ENCODE measurements at regions not wholly inside any gene's neighbourhood (a gene's known extent, or its start where the extent isn't known, plus 50 kb on each side); places are given as distances from the start of the nearest gene placed in this dataset.

DNA sequence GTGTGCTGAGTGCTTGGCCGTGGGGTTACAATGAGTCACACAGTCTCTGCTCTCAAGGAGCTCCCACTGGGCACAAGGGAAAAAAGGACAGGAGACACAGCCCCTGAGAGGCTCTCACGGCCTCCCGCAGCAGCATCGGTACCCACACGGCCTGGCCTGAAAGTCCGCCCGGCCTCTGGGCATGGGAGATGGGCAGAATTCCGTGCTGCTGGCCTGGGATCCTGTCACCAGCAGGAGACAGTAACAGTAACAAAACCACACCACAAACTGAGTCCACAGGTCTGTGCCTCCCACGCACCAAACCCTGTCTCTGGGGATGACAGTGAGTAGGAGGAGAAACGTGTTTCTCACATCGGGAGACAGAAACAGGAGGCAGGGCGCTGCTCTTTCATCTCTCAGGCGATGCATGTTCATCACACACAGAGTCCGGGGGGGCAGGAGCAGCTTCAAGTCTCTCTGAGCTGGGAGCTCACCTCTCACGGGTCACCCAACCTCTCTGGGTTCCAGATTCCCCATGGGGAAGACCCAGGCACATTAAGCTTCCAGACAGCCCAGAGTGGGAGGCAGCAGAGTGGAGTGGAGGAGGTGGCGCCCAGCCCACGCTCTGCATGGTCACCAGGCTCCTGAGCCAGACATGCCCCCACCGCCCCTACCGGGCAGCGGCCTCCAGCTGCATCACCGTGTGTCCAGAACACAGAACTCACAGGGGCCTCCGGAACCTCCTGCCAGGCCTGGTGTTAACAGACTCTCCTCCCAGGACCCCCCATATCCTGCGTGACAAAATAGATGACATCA is 124.7 kb upstream of the VSTM2B start:
- DNase-seq = no peak

DNA sequence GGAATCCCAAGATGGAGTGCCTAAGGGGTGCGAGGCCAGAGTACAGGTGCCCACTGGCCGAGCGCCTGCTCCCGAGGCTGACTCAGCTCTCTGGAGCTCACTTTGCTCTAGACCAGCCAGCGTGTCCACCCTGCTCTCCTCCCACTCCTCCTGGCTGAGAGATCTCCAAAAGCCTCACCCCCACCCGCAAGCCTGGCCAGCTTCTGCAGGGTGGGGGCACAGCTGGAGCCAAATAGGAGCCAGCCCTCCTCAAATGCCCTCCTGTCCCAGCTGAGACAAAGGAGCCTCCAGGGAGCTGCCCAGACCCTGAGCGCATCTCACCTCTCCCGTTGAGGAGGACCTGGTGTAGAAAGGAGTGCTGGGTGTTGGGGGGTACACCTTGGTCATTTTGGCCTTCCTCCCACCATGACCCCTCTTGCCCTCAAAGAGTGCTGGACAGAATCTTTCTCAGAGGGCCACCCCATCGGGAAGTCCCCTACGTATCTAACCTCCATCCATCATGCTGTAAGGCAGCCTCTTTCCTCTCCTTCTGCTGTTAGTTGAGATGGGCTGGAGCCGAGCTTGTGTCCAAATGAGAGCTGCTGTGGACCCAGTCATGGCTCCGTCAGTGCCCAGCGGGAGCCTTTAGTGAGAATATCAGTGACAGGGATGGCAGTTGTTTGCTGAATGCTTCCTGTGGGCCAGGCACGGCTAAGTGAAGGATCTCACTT is 123.9 kb upstream of the VSTM2B start:
- DNase-seq = no peak

DNA sequence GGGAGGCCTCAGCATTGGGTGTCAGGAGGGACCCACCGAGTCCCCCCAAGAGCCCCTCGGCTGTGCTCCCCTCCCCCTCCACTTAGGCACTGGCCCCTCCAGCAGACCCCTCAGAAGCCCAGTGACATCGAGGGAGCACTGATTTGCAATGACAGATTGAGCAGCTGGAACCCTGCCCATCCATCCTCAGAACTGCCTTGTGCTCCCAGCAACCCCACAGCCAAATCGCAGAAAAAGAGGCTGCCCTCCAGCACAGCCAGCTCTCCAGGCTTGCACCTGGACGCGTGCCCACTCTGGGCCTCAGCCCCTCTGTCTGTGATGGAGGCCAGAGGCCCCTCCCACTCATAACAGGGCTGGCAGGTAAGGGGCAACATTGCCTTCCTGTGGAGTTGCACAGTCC is 123.2 kb upstream of the VSTM2B start:
- no peak for DNase-seq

DNA sequence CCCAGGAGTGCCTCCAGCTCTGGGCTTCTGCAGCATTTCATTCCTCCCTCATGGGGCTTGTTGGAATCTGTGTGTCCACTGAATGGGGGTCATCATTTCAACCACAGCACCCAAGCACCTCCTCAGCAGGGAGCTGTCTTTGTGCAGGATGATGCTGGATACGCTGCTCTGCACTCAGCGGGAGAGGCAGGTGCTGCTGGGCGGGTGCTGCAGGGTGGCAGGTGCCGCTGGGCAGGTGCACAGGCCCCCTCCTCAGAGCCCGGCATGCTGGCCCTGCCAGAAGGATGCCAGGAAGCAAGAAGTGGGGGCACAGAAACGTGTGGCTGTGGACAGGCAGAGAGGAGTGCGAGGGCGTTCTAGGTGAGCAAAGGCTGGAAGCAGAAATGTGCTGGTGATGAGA is 121.8 kb upstream of the VSTM2B start:
- peak; percentile 73 for DNase-seq

DNA sequence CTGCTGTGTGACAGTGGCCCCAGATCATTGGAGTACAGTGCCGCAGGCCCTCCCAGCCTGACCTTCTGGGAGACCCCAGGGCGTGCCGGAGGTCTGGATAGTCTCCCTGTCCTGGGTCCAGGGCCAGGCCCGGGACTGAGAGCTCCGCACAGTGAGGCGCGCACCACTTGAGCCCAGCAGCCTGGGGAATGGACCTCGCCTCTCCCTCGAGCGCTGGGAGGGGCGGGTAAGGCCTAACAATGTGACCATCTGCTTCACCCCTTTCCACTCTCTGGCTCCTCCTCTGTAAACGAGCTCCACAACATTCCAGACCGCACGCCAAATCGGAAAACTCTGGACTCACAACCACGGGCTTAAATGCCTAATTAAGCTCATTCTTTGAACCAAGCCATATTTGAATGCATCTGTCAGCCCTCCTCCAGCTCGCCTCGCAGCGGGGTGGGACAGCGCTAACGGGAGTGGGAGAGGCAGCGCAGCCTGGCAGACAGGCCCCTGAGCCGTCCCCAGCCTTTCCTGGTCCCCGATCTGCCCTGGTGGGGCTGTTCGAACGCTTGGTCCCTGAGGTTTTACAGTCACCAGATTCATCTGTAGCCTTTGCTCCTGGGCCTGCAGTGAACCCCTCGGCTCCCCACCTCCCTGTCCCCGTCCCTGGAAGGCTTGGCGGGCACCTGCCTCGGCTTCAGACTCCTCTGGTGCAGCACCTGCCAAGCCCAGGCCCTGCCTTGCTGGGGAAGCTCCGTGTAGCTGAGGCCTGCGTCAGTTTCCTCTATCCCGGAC is 120.7 kb upstream of the VSTM2B start:
- peak; percentile 87 for DNase-seq

DNA sequence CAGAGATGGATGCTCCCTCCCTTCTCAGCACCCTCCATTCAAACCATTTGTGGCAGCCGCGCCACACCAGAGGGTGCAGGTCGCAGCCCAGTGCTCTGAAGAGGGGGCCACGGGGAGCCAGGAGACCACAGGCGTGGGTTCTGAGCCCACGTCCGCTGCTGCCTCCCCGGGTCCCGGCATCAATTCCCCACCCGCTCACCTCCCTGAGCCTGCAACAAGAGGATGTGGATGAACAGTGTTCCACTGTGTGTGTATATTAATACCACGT is 120.1 kb upstream of the VSTM2B start:
- DNase-seq = no peak

DNA sequence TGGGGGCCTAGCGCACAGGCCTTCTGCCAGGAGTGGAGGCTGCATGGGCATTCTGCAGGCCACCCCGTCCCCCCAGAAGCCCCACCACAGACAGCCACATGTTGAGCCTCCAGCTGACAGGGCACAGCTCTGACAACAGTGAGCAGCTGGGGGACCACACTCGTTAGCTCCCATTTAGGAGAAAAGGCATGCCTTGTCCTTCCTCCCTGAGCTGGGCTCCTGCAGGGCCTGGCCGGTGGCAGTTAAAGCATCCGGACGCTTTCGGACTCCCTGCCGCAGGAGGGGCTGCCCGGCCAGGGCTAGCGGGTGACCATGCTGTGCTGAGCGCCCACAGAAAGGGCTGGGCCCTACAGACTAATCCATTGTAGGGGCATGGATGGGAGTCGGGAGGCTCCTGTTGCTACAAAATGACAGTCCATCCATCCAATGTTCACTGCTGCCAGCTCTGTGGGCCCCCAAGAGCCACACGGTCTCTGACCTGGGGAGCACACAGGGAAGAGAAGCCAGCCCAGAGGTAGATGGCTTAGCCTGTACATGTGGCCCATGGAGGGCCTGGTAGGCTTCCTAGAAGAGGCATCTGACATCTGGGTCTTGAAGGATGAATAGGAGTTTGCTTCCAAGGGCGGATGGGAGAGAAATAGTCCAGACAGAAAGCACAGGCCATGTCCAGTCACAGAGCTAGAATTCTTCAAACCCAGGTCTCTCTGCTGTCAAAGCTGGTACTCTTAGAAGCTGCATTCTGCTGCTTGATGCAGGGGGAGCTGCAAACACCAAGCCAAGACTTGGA is 116.5 kb upstream of the VSTM2B start:
- no peak for DNase-seq

DNA sequence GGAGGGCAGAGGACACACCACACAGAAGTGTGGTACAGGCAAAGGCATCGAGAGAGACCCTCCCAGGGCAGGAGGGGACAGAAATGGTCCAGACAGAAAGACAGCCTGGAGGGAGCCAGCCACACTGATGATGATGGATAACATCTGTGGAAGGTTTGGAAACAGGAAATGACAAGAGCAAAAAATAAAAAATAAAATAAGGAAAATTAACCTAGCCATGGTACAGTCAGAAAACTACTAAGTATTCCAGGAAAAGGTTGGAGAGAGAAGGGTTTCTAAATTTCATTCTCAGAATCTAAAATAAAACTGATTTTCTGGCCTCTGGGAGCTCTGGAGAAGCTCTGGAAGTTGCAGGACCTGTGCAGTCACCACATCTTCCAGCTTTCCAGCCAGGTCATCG is 115.2 kb upstream of the VSTM2B start:
- no peak for DNase-seq

DNA sequence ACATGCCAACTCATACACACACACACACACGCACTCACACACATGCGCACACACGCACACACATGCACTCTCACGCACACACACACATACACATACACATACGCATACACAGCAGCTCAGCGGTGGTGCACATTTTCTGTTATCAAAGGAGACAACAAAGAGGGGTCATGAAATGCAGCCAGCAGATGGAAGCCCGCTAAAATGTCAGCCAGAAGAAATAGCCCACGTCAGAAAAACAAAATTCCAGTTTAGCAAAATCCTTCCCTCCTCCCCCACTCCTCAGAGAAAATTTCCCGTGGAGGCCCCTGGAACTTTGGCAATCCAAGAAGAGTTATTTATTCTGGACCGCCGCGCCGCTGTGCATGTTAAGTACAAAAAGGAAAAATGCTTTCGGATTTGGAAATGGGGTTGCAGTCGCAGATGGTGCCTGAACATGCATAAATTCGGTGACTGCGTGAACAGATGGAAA is 114.6 kb upstream of the VSTM2B start:
- DNase-seq = no peak

DNA sequence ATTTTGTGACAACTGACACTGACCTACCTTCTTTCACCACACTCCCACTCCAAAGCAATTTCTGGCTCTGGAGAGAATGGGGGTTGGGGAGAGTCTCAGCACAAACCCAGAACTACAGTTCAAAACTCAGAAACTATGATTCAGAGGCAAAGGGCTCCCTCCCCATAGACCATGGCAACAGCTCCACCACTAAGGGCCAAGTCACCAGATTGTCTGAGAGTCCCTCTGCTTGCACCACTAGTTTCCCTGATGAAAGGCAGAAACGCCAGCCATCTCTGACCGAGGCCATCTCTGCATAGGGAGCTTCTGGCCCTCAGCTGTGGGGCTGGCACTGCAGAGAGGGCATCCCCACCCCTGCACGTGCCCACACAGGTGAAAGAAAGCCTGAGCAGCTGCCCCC is 112.4 kb upstream of the VSTM2B start:
- no peak for DNase-seq

DNA sequence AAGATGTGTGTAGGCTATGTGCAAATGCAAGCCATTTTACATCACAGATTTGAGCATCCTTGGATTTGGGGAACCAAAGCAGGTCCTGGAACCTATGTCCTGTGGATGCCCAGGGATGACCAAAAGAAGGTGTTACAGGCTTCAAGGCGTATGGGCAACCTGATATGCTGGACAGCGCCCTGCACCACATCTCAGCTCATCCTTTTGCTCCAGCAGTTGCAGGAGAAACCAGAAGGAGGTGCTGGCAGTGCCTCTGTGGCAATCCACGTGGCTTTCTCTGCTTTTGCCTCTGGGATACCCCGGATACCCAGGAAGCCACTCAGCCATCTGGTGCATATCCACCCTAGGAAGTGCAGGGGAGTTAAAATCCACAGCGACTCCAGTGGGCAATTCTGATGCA is 110.3 kb upstream of the VSTM2B start:
- no peak for DNase-seq

DNA sequence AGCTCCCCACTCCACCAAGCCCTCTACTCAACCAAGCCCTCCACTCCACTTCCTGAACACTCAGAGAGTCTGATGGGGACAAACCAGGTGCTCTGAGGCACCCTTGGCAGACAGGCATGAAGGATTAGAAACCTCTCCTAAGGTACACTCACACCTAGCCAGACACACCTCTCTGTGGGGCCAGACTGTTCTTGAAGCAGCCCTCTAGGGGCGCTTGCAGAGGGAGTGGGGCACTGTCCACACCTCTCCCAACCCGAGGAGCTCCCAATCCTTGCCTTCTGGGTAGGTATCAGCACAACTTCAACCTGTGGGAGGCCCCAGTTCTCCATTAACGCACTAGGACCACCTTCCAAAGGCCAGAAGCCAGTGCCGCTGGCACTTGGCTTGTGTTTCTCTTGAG is 108.7 kb upstream of the VSTM2B start:
- DNase-seq = no peak

DNA sequence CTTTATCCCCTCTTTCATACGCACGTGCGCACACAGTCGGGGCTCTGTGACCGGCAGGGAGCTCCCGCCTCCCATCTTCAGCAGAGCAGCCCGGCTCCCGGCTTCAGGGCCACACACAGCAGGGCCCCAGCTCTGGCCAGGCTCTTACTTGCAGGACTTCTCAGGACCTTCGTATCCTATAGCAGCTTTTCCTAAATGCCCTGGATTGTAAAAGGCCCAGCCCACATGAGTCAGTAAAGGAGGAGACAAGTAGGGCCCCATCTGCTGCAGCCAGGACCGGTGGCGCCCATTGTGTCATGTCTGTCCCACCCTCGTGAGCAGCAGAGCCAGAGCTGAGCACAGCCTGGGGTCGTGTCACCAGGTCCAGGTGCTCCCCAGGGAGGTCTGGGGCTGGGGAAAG is 107.6 kb upstream of the VSTM2B start:
- DNase-seq = no peak

DNA sequence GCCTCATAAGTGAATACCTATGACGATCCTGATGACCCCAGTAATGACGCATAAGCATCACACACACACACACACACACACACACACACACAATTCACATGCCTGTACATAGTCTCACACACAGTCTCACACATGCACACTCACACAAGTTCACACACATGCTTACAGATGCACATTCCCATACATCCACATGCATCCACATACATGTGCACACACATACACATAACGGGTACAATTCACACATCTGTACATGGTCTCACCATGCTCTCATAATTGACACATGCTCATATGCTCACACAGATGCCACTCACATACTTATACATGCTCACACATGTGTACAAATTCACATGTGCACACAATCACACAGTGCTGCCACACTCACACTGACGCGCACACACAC is 105.7 kb upstream of the VSTM2B start:
- no peak for DNase-seq

DNA sequence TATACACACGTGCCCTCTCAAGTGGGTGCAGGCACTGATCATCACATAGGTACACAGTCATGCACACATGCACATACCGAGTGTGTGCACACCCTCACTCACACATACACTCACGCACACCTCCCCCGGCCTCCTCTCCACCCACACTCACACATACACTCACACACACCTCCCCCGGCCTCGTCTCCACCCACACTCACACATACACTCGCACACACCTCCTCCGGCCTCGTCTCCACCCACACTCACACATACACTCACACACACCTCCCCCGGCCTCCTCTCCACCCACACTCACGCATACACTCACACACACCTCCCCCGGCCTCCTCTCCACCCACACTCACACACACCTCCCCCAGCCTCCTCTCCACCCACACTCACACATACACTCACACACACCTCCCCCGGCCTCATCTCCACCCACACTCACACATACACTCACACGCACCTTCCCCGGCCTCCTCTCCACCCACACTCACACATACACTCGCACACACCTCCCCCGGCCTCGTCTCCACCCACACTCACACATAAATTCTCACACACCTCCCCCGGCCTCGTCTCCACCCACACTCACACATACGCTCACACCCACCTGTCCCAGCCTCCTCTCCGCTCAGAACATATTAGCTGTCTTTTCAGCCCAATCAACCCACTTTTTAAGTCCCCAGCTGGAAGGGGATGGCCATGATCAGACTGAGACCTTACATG is 105.2 kb upstream of the VSTM2B start:
- no peak for DNase-seq

DNA sequence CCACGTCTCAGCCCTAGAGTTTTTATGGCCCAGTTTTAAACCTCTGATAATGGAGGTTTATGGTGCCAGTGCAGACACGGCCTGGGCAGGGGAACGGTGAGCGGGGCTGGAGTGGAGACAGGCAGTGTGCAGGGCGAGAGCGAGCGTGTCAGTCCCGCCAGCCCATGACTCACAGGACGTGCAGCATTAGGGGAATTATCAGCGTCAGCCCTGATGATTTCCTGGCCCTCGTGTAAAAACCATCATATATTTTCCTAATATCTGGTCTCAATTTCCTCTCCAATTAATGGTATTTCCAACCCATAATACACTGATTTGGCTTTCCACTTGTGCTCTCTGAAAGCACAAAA is 104.6 kb upstream of the VSTM2B start:
- no peak for DNase-seq

DNA sequence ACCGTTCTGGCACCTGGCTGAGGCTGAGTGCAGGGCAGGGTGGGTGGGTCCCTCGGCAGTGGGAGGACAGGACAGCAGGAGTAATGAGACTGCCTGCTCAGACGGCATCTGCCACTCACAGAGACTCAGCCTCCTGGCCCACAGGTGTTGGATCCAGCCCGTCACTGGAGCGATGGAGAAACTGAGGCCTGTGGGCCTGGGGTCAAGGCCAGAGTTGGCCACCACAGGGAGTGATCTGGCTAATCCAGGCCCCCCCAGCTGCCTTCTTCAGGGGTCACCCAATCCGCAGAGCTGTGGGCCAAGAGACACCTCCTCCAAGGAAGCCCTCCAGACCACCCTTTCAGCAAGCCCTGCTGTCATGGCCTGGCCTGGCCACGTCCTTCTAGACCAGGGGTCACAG is 103.7 kb upstream of the VSTM2B start:
- no peak for DNase-seq

DNA sequence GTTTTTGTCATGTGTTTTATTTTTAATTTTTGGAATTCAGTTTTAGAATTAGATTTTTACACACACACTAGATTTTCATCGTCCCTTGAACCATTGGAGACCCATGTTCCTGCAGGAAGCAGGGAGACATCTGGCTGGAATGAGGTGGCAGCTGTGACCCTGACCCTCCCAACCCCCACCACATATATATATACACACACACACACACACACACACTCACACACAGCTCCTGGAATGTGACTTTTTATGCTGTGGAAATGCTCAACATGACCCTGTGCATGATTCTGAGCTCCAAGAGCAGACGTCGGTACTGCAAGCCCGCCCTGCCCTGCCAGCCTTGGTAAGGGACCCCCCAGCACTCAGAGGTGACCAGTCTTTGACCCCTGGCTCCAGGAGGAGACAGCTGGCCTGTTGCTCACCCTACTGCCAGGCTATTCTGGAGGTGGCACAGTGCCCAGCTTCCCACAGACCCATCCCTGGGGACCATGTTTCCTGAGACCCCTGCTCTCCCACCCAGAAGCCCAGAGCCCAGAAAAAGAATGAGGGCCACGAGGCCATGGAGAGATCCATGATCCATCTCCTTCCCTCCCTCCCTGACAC is 103.2 kb upstream of the VSTM2B start:
- DNase-seq = no peak

DNA sequence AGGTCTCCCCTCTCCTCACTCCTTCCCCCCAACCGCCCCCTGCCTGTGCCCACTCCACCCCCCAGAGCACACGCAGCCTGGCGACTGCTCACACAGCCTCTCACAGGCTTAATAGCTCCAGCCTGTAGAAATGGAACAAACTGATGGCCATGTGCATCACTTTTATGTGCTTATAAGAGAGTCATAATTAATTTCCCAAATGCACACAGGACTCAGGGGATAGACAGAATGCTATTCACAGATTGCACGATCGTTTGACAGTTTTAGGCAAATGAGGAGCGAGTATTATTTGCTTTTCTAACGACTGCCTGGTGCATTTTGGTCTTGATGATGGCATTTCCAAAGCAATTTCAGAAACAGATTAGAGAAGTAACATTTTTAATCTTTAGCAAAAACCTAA is 97.7 kb upstream of the VSTM2B start:
- no peak for DNase-seq

DNA sequence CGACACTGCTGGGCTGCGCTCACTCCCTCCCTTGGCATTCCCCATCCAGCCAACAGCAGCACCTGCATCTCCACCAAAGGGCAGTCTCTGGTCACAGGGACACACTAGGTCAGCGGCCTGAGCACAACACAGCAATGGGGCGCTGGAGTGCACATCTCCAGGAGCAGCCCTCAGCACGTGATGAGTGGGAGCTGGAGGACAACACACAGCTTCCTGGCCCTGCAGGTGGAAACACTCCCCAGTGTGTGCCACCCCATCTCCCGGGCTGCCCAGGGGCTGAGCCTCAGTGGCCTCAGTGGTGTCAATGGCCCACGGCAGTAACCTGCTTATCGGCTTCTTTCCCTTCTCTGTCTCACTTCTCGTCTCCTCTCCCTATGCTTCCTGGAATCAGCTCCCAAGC is 96.8 kb upstream of the VSTM2B start:
- no peak for DNase-seq

DNA sequence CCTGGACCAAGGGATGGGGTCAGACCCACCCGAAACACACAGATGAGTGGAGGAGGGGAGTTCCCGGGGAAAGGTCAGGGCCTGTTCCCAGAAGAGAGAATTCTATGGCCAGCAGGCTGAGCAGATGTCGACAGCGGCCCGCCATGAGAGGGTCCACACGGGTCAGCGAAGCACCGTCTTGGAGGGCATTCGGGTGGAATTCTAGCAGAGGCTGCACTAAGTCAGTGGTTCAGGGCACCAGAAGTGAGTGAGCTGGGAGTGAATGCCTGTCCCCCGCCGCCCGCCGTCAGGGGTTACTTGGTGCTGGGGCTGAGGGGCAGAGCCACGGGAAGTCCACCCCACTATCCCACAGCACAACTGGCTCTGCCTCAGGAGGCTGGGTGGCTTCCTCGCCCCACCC is 96.2 kb upstream of the VSTM2B start:
- no peak for DNase-seq

DNA sequence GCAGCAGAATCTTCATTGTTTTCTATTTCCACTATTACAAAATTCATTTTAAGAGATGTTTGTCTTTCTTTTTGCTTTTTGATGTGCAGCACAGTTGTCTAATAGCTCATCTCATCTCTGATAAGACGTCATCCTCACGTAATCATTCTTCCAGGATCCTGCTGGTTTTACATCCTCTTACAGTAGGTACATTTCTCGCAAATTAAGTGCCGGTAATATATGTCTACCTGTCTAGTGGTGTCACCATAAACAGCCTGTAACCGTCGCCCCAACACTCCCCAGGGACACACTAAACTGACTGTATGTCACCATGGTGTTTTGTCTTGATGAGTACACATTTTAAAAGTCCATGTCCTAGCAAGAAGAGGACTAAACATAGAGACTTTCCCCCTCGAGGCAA is 94.5 kb upstream of the VSTM2B start:
- DNase-seq = no peak

Measured in DMS153 (cell line).